Keratinocyte (primary cell): ENCODE measurements at regions not wholly inside any gene's neighbourhood (a gene's known extent, or its start where the extent isn't known, plus 50 kb on each side); places are given as distances from the start of the nearest gene placed in this dataset.

Source experiments
- DNase-seq: peaks from one replicate; pipeline ENCODE4 v3.0.0-alpha.2; 2011; ENCODE audit warnings: low read depth, missing footprints, low spot score
- FAIRE-seq: peaks from 2 replicates; lab custom pipeline; 2011; peaks lifted over from hg19 to GRCh38; lab: Jason Lieb, UNC
- H2AFZ ChIP-seq: 2 replicates; pipeline ENCODE4 v1.6.0; 2012; ENCODE audit warnings: low read length, control low read depth, inconsistent platforms; ENCODE audit not compliant: control insufficient read depth
- H3K27ac ChIP-seq: 2 replicates; pipeline ENCODE4 v1.5.1; 2011; ENCODE audit warnings: low read length; ENCODE audit not compliant: control insufficient read depth, insufficient read depth
- H3K27me3 ChIP-seq: 3 replicates; pipeline ENCODE4 v1.6.0; 2011; ENCODE audit warnings: low read length; ENCODE audit not compliant: control insufficient read depth, insufficient read depth; ENCODE audit errors: extremely low read depth
- H3K36me3 ChIP-seq, 2 experiments: 2 replicates in 1 of 2; 3 replicates in 1 of 2; pipeline ENCODE4 v1.5.1; 2011; ENCODE audit warnings: low read length in 2 of 2, mild to moderate bottlenecking in 1 of 2; ENCODE audit not compliant: control insufficient read depth in 2 of 2, insufficient read depth in 2 of 2; ENCODE audit errors: extremely low read depth in 1 of 2
- H3K4me1 ChIP-seq: 3 replicates; pipeline ENCODE4 v1.5.1; 2011; ENCODE audit warnings: low read length; ENCODE audit not compliant: control insufficient read depth, insufficient read depth; ENCODE audit errors: extremely low read depth
- H3K4me2 ChIP-seq: 3 replicates; pipeline ENCODE4 v1.6.0; 2011; ENCODE audit warnings: low read depth, low read length; ENCODE audit not compliant: control insufficient read depth, insufficient read depth; ENCODE audit errors: extremely low read depth
- H3K4me3 ChIP-seq, 3 experiments: fragments of 200-600 bp in 1 of 3; sonication (generic) in 1 of 3; 2 replicates in 2 of 3; 3 replicates in 1 of 3; pipeline ENCODE4 v1.5.1; 2011 to 2016; ENCODE audit warnings: low read length in 3 of 3, mild to moderate bottlenecking in 3 of 3, control low read depth in 2 of 3, inconsistent platforms in 1 of 3, low read depth in 1 of 3, mixed read lengths in 1 of 3, mixed run types in 1 of 3, moderate library complexity in 1 of 3; ENCODE audit not compliant: control insufficient read depth in 2 of 3, insufficient read depth in 2 of 3; ENCODE audit errors: extremely low read depth in 1 of 3
- H3K79me2 ChIP-seq: 2 replicates; pipeline ENCODE4 v1.6.0; 2012; ENCODE audit warnings: low read length; ENCODE audit not compliant: control insufficient read depth, insufficient read depth
- H3K9ac ChIP-seq: 3 replicates; pipeline ENCODE4 v1.6.0; 2011; ENCODE audit warnings: low read length; ENCODE audit not compliant: control insufficient read depth, insufficient read depth; ENCODE audit errors: extremely low read depth
- H3K9me1 ChIP-seq: 3 replicates; pipeline ENCODE4 v1.6.0; 2011; ENCODE audit warnings: low read length; ENCODE audit not compliant: control insufficient read depth, insufficient read depth; ENCODE audit errors: extremely low read depth
- H3K9me3 ChIP-seq: 2 replicates; pipeline ENCODE4 v1.5.1; 2012; ENCODE audit warnings: low read depth, low read length; ENCODE audit not compliant: control insufficient read depth
- H4K20me1 ChIP-seq: 3 replicates; pipeline ENCODE4 v1.6.0; 2011; ENCODE audit warnings: low read length; ENCODE audit not compliant: control insufficient read depth, insufficient read depth; ENCODE audit errors: extremely low read depth
- EZH2 ChIP-seq: IDR thresholded peaks from one replicate; pipeline ENCODE4 v1.6.1; 2012; ENCODE audit warnings: inconsistent platforms, mild to moderate bottlenecking, low read length, moderate library complexity
- dilution Hi-C: fragments of 300-500 bp; cut with MboI; formaldehyde crosslinking; loops from one replicate; pipeline ENCODE4 v1.7.0; 2020; ENCODE audit warnings: low sequenced_read_pairs; ENCODE audit not compliant: extremely low pct_ligation_motif_present
- TF ChIP-seq, protein P1 (sequence below), 3 experiments: IDR thresholded peaks in 1 of 3; conservative IDR thresholded peaks in 1 of 3; optimal IDR thresholded peaks in 1 of 3; 2 replicates in 2 of 3; 3 replicates in 1 of 3; pipeline versions ENCODE3 to v1.5.1; 2011; ENCODE audit warnings: low read length in 3 of 3, mild to moderate bottlenecking in 3 of 3, moderate library complexity in 2 of 3, control low read depth in 1 of 3, inconsistent platforms in 1 of 3; ENCODE audit not compliant: insufficient read depth in 2 of 3; ENCODE audit errors: extremely low read depth in 1 of 3

- Histone ChIP-seq H3K27me3 (no peaks in the 10 kb centered on the region), H3K9me3 (no peaks in the 10 kb centered on the region), H2AFZ (no peak overlapping the region), H3K4me2 (no peak overlapping the region), H3K4me3 (no peak overlapping the region), H3K79me2 (no peaks in the 10 kb centered on the region), H3K9me1 (no peaks in the 10 kb centered on the region), H4K20me1 (no peaks in the 10 kb centered on the region), H3K36me3 (no peaks in the 10 kb centered on the region), H3K27ac (no peak overlapping the region), H3K4me1 (no peaks in the 10 kb centered on the region), H3K9ac (no peak overlapping the region)
- FAIRE-seq (no peak), DNase-seq (no peak)
- TF ChIP-seq, protein P1, sequence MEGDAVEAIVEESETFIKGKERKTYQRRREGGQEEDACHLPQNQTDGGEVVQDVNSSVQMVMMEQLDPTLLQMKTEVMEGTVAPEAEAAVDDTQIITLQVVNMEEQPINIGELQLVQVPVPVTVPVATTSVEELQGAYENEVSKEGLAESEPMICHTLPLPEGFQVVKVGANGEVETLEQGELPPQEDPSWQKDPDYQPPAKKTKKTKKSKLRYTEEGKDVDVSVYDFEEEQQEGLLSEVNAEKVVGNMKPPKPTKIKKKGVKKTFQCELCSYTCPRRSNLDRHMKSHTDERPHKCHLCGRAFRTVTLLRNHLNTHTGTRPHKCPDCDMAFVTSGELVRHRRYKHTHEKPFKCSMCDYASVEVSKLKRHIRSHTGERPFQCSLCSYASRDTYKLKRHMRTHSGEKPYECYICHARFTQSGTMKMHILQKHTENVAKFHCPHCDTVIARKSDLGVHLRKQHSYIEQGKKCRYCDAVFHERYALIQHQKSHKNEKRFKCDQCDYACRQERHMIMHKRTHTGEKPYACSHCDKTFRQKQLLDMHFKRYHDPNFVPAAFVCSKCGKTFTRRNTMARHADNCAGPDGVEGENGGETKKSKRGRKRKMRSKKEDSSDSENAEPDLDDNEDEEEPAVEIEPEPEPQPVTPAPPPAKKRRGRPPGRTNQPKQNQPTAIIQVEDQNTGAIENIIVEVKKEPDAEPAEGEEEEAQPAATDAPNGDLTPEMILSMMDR (optimal IDR thresholded peaks at IDR 0.05 in 1 of 3, IDR thresholded peaks at IDR 0.05 in 1 of 3, conservative IDR thresholded peaks at IDR 0.05 in 1 of 3; ENCODE audit: extremely low read depth in 1 of 3, insufficient read depth in 2 of 3, low read length in 3 of 3) = no peak
- no peak for TF ChIP-seq EZH2
- dilution Hi-C loops = no loop called here
Measured at GRCh38 chr13:55543053-55543452, 1597.7 kb upstream of the PRR20A start.

DNA sequence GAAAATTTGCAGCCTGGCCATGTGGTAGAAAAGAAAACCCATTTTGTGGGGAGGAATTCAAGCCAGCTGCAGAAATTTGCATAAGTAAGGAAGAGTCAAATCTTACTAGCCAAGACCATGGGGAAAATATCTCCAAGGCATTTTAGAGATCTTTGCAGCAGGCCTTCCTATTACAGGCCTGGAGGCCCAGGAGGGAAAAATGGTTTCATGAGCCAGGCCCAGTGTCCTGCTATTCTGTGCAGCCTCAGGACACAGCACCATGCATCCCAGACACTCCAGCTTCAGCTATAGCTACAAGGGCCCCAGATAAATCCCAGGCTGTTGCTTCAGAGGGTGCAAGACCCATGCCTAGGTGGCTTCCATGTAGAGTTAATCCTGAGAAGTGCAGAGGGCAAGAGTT lies 1590.1 kb upstream of the PRR20A start:
- Histone ChIP-seq H3K9me1 (no peaks in the 10 kb centered on the region), H3K4me2 (no peak overlapping the region), H3K27me3 (no peaks in the 10 kb centered on the region), H2AFZ (no peak overlapping the region), H3K9me3 (peaks cover 1% of the 10 kb centered on the region), H3K79me2 (no peaks in the 10 kb centered on the region), H4K20me1 (no peaks in the 10 kb centered on the region), H3K4me3 (no peak overlapping the region), H3K4me1 (no peaks in the 10 kb centered on the region), H3K27ac (no peak overlapping the region), H3K9ac (no peak overlapping the region), H3K36me3 (no peaks in the 10 kb centered on the region)
- no peak for TF ChIP-seq EZH2
- TF ChIP-seq, protein P1 (optimal IDR thresholded peaks at IDR 0.05 in 1 of 3, IDR thresholded peaks at IDR 0.05 in 1 of 3, conservative IDR thresholded peaks at IDR 0.05 in 1 of 3; ENCODE audit: extremely low read depth in 1 of 3, insufficient read depth in 2 of 3, low read length in 3 of 3) = no peak
- dilution Hi-C loops = no loop called here
- FAIRE-seq (no peak), DNase-seq (no peak)
